ENCODE measurements at regions not wholly inside any gene's neighbourhood (a gene's known extent, or its start where the extent isn't known, plus 50 kb on each side); places are given as distances from the start of the nearest gene placed in this dataset.

DNA sequence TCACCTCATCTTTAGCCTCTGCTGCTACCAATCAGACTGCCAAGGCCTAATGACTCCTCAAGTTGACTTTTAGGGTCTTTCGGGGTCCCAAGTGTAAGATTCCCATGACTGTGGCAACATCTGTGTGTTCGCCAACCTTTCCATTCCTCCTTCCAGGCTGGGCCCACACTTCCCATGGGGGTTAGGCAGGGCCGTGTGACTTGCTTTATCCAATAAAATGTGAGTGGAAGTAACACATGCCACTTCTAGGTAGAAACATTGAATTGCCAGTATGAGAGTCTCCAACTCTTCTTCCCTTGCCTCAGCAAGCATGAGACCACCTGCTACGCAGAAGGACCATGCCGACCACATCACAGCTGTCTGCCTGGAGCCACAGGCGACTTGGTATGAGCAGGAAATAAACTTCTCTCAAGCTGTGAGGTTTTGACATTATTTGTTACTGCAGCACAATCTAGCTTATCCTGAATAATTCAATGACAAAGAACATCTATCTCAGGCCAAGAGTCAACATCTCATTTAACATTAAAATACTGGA, 190.4 kb upstream of the IER5L start:
- Histone ChIP-seq H3K27me3 (ENCODE audit: insufficient read depth, low read depth) (no peaks in the 10 kb centered on the region), H3K4me2 (no peak overlapping the region), H3K79me2 (ENCODE audit: low read depth) (no peaks in the 10 kb centered on the region), H3K27ac (no peak overlapping the region), H3K9me3 (ENCODE audit: insufficient read depth, low read depth) (peaks cover 4% of the 10 kb centered on the region; the same call in 1 of the 2 replicates), H2AFZ (no peak overlapping the region), H3K4me1 (replicated peaks; ENCODE audit: insufficient read depth) (0 out of 2 replicates have a peak, but pooled peaks cover under 1% of the 10 kb centered on the region), H4K20me1 (ENCODE audit: insufficient read depth) (no peaks in the 10 kb centered on the region), H3K9me2 (ENCODE audit: insufficient read depth) (no peaks in the 10 kb centered on the region), H3K36me3 (ENCODE audit: low read depth) (no peaks in the 10 kb centered on the region), H3F3A (ENCODE audit: insufficient read depth, low read depth) (peaks cover 8% of the 10 kb centered on the region; the same call in 1 of the 2 replicates), H3K4me3 (no peak overlapping the region)
- no TSS peak for BruUV-seq (replicated peaks)
- no peak for TF ChIP-seq EZH2 (IDR thresholded peaks at IDR 0.05; ENCODE audit: low read depth)
- TF ChIP-seq, protein P1, sequence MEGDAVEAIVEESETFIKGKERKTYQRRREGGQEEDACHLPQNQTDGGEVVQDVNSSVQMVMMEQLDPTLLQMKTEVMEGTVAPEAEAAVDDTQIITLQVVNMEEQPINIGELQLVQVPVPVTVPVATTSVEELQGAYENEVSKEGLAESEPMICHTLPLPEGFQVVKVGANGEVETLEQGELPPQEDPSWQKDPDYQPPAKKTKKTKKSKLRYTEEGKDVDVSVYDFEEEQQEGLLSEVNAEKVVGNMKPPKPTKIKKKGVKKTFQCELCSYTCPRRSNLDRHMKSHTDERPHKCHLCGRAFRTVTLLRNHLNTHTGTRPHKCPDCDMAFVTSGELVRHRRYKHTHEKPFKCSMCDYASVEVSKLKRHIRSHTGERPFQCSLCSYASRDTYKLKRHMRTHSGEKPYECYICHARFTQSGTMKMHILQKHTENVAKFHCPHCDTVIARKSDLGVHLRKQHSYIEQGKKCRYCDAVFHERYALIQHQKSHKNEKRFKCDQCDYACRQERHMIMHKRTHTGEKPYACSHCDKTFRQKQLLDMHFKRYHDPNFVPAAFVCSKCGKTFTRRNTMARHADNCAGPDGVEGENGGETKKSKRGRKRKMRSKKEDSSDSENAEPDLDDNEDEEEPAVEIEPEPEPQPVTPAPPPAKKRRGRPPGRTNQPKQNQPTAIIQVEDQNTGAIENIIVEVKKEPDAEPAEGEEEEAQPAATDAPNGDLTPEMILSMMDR (conservative IDR thresholded peaks at IDR 0.05) = no peak
- DNase-seq = no peak
- CTCF ChIA-PET = no interaction called here
- POLR2A ChIA-PET (ENCODE audit: unreplicated experiment) = no interaction called here
- intact Hi-C loops (cut with micrococcal nuclease; ENCODE audit: unreplicated experiment) = loop anchor here (10.0 kb wide), 1 partner anchor 46 kb away; no protein-coding TSS in a partner anchor

DNA sequence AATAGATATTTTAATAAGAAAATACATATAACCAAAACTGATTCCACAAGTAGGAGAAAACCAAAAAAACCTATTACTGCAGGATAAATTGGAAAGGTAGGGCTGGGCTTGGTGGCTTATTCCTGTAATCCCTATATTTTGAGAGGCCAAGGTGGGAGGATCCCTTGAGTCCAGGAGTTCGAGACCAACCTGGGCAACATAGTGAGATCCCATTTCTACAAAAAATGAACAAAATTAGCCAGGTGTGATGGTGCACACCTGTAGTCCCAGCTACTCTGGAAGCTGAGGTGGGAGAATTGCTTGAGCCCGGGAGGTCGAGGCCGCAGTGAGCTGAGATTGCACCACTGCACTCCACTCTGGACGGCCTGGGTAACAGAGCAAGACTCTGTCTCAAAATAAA, 189.2 kb upstream of the IER5L start:
- CTCF ChIA-PET = no interaction called here
- H2AFZ ChIP-seq = no peak overlapping the region
- H3K9me2 ChIP-seq (ENCODE audit: insufficient read depth) = no peaks in the 10 kb centered on the region
- peaks cover 10% of the 10 kb centered on the region for H3K4me1 ChIP-seq (replicated peaks; ENCODE audit: insufficient read depth)
- no peak for DNase-seq
- BruUV-seq (replicated peaks) = no TSS peak
- TF ChIP-seq, protein P1 (conservative IDR thresholded peaks at IDR 0.05) = no peak
- TF ChIP-seq EZH2 (IDR thresholded peaks at IDR 0.05; ENCODE audit: low read depth) = no peak
- intact Hi-C loops (cut with micrococcal nuclease; ENCODE audit: unreplicated experiment) = loop anchor here (10.0 kb wide), 1 partner anchor 48 kb away; no protein-coding TSS in a partner anchor
- H3K79me2 ChIP-seq (ENCODE audit: low read depth) = no peaks in the 10 kb centered on the region
- no peak overlapping the region for H3K4me2 ChIP-seq
- H3F3A ChIP-seq (ENCODE audit: insufficient read depth, low read depth) = peaks cover 11% of the 10 kb centered on the region; the same call in 1 of the 2 replicates
- H3K27me3 ChIP-seq (ENCODE audit: insufficient read depth, low read depth) = no peaks in the 10 kb centered on the region
- no peak overlapping the region for H3K4me3 ChIP-seq
- H3K36me3 ChIP-seq (ENCODE audit: low read depth) = no peaks in the 10 kb centered on the region
- peaks cover 4% of the 10 kb centered on the region; the same call in 1 of the 2 replicates for H3K9me3 ChIP-seq (ENCODE audit: insufficient read depth, low read depth)
- POLR2A ChIA-PET (ENCODE audit: unreplicated experiment) = interaction anchor here (0.7 kb wide), 1 partner anchor 816 kb away, joined by 6 read pairs; no protein-coding TSS in a partner anchor
- H4K20me1 ChIP-seq (ENCODE audit: insufficient read depth) = no peaks in the 10 kb centered on the region
- no peak overlapping the region for H3K27ac ChIP-seq

DNA sequence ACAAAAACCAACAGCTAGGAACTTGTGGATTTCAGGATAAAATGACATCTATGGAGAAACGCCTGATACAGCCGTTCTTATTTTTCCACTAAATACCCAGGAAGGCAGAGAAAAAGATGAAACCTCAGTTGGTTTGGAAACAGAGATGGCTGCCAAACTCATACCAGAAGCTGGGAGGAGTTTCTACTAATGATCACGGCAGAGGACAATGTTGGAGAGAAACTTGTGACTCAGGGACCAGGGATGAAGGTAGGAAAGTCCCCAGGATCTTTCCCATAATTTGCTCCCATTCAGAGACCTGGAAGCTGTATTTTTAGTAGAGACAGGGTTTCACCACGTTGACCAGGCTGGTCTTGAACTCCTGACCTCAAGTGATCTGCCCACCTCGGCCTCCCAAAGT, 187.1 kb upstream of the IER5L start:
- peaks cover 23% of the 10 kb centered on the region for H3K4me1 ChIP-seq (replicated peaks; ENCODE audit: insufficient read depth)
- H3K4me3 ChIP-seq = no peak overlapping the region
- H3K9me3 ChIP-seq (ENCODE audit: insufficient read depth, low read depth) = peaks cover 4% of the 10 kb centered on the region; the same call in 1 of the 2 replicates
- H2AFZ ChIP-seq = no peak overlapping the region; the same call in 1 of the 2 replicates
- peaks cover 23% of the 10 kb centered on the region for H3F3A ChIP-seq (ENCODE audit: insufficient read depth, low read depth)
- ChIA-PET POLR2A (ENCODE audit: unreplicated experiment) (no interaction called here), CTCF (no interaction called here)
- H3K36me3 ChIP-seq (ENCODE audit: low read depth) = no peaks in the 10 kb centered on the region
- H4K20me1 ChIP-seq (ENCODE audit: insufficient read depth) = no peaks in the 10 kb centered on the region
- intact Hi-C loops (cut with micrococcal nuclease; ENCODE audit: unreplicated experiment) = loop anchor here (10.0 kb wide), 1 partner anchor 50 kb away; no protein-coding TSS in a partner anchor
- BruUV-seq (replicated peaks) = no TSS peak
- TF ChIP-seq, protein P1 (conservative IDR thresholded peaks at IDR 0.05) = no peak
- no peak for TF ChIP-seq EZH2 (IDR thresholded peaks at IDR 0.05; ENCODE audit: low read depth)
- no peaks in the 10 kb centered on the region for H3K9me2 ChIP-seq (ENCODE audit: insufficient read depth)
- DNase-seq = no peak
- H3K27me3 ChIP-seq (ENCODE audit: insufficient read depth, low read depth) = no peaks in the 10 kb centered on the region
- H3K4me2 ChIP-seq = no peak overlapping the region
- no peak overlapping the region for H3K27ac ChIP-seq
- no peaks in the 10 kb centered on the region for H3K79me2 ChIP-seq (ENCODE audit: low read depth)
